Midbrain (tissue), 1 donor: ENCODE measurements at regions not wholly inside any gene's neighbourhood (a gene's known extent, or its start where the extent isn't known, plus 50 kb on each side); places are given as distances from the start of the nearest gene placed in this dataset.
"Not testable (repeated sequence)": the region's sequence is repeated elsewhere in the genome, so short reads cannot be mapped to it uniquely, and the experiment has no call there.

Experiments
- DNase-seq: peaks from one replicate; lab custom pipeline; 2025; lab: John Stamatoyannopoulos, UW

GRCh38 chr12:97616946-97617345 is 154.3 kb downstream of the RMST start:
- DNase-seq: peak; percentile 66

DNA sequence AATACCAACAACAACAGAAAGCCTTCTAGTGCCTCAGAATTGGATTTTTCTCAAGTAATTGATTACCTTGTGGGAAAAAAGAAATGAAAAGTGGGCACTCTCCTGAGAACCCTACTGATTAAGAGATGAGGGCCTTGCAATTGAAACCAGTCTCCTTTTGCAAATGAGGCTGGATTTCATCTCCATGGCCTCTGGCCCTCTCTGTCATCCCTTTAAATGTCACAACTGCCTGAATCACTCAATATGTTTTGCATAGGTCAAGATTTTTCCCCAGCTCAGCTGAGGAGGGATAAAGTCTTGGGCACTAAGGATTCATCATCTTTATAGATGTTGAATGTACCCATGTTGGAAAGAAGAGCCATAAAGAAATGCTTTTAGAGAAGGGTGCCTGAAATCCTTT is 166.4 kb downstream of the RMST start:
- DNase-seq: no peak

GRCh38 chr12:97629382-97629781 is 166.8 kb downstream of the RMST start:
- DNase-seq: no peak

- no peak for DNase-seq
Observed at GRCh38 chr12:97630356-97630755, 167.8 kb downstream of the RMST start.

DNA sequence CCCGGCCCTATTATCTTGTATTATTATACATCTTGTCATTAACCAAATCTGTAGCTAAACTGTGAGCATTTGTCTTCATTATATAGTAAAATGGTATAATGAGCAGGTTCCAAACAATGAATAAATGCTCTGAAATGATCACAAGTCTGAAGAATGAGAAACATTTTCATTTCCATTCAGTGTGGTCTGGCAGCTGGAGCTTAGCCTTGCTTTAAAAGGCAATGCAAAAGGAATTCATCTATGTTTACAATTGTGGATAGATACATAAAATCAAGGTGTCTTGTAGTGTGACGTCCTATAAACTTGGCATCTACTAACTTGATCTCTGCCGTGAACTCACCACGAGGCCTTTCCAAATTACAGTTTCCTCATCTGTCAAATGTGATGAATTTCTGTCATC is 168.3 kb downstream of the RMST start:
- no peak for DNase-seq

GRCh38 chr12:97637770-97638169 is 175.2 kb downstream of the RMST start:
- DNase-seq: no peak

- DNase-seq: no peak
Observed at GRCh38 chr12:97638739-97639138, 176.1 kb downstream of the RMST start.

- no peak for DNase-seq
Observed at GRCh38 chr12:97639702-97640101, 177.1 kb downstream of the RMST start.

GRCh38 chr12:97640826-97641225 is 178.2 kb downstream of the RMST start:
- no peak for DNase-seq

- no peak for DNase-seq
Observed at GRCh38 chr12:97642911-97643310, 180.3 kb downstream of the RMST start.

GRCh38 chr12:97643924-97644323 is 181.3 kb downstream of the RMST start:
- no peak for DNase-seq

- no peak for DNase-seq
Observed at GRCh38 chr12:97645726-97646125, 183.1 kb downstream of the RMST start.

GRCh38 chr12:97647142-97647541 is 184.5 kb downstream of the RMST start:
- no peak for DNase-seq

- no peak for DNase-seq
Observed at GRCh38 chr12:97650242-97650641, 187.6 kb downstream of the RMST start.

GRCh38 chr12:97656548-97656947 is 193.9 kb downstream of the RMST start:
- not testable (repeated sequence) for DNase-seq

DNA sequence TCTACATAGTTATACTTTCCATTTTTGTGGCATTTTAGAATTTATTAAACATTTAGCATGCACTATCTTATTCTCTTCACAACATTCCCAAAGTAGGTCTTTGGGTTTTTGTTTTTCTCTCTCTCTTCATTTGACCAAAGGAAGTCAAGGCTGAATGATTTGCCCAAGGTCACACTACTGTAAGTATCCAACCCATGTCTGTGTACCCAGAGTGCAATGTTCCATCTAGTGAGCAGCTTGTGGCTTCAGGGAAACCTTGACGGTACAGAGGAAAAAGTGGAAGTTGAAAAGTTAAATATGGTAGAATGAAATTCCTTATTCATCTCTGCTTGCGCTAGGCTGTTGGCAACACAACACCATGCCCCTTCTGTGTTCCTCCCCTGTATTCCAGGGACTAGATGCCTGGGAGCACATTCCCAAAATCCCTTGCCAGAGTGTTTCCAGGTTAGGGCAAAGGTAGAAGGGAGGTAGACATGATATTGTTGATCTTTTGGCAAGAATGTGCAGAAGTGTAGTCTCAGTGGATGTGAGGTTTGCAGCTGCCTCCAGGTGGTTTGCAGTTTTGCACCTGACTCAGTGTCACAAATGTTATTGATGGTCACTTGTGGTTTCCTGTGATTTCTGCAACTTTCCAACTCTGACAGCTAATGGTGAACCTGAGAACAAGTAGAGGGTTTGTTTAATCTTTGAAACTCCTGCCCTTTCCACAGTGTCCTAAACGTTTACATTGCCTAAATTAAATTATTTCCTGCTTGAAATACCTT is 196.7 kb downstream of the RMST start:
- DNase-seq: no peak

DNA sequence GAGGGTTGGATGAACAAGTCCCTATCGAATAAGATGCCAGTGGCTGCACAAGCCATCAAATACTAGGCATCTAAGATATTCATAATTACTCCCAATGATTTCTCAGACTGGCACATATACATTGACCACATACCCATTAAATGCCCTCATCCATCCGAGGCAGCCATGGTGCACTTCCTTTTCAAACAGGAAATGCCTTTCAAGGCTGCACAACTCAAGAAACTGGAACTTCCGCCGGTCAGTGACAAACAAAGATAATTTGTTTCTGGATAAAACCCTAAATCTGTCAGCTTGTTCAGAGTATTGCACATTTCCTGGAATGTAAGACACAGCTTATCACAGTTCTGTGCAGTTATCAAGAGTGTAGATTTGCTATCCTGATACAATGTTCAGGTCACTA is 203.7 kb downstream of the RMST start:
- no peak for DNase-seq

- no peak for DNase-seq
Observed at GRCh38 chr12:97672870-97673269, 210.3 kb downstream of the RMST start.

DNA sequence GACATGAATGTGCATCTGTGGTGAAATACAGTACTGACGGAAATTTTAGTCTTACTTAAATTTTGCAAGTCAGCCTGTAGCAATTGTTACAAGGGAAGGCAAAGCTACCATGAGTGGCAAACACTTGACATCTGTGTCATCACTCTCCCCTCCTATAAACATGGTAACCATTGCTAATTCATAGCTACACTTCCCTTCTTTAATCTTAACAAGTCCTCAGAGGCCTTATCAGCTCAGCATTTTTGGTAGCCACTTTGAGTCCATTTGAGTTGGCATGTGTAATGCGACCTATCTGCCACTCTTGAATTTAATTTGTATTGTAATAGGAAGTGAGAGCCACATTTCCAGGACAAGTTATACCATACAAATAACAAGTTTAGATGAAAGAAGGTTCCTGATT is 218.1 kb downstream of the RMST start:
- no peak for DNase-seq

DNA sequence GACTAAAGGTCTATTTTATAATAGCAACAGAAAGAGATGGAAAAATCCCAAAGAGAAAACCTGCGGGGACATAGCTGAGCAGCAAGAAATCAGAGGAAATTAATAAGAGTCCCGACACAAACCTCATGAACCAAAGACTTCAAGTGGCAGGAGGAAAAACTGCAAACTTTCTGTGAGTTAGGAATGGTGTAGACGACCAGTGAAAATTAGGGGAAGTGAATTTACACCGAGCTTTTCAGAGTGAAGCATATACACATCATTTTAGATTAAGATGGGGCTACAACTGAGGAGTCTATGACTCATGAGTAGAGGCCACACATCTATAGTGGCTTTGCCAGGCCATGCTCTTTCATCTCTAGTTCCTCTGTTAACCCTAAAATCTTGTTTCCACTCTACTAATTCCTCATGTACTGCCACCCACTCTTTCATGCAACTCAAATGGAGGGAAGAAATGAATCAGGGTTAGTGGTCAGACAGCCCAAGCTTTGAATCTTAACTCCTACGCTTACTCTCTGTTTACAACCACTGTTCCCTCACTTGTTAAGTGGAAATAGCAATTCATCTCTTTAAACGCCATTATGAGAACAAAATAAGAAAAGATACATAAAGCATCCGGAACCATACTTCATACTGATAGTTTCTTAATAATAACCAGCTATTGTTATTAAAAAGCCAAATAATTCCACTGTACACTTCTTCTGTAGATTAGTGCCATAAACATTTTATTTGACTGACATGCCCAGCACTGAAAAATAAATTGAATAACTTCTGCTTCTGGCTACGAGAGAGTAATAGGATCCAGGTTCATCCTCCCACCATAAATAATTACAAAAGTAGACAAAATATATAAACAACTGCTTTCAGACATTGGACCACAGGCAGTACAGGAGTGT is 219.3 kb downstream of the RMST start:
- no peak for DNase-seq

GRCh38 chr12:97685360-97685759 is 222.8 kb downstream of the RMST start:
- no peak for DNase-seq

- no peak for DNase-seq
Observed at GRCh38 chr12:97701901-97702300, 239.3 kb downstream of the RMST start.

DNA sequence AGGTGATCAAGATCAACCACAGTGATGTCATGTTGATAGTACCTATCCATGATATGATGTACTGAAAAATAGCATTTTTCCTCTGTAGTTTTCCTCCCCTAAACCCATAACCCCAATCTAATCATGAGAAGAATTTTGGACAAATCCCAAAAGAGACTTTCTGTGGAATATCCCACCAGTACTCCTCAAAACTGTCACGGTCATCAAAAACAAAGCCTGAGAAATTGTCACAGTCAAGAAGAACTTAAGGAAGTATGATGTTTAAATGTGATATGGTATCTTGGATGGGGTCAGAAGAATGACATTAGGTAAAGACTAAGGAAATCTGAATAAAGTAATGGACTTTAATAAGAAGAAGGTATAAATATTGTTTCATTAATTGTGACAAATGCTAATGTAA is 248.8 kb downstream of the RMST start:
- DNase-seq: no peak
